ENCODE measurements at regions not wholly inside any gene's neighbourhood (a gene's known extent, or its start where the extent isn't known, plus 50 kb on each side); places are given as distances from the start of the nearest gene placed in this dataset.

GRCh38 chr13:61777271-61777670, 361.6 kb upstream of the PCDH20 start:
- Histone ChIP-seq H4K20me1 (ENCODE audit: insufficient read depth, low read length) (no peaks in the 10 kb centered on the region), H3K4me3 (ENCODE audit: insufficient read depth, low read length) (no peak overlapping the region), H3K79me2 (ENCODE audit: insufficient read depth, low read length) (no peaks in the 10 kb centered on the region), H3K27ac (ENCODE audit: low read depth, low read length) (no peak overlapping the region), H3K27me3 (ENCODE audit: insufficient read depth, low read length) (no peaks in the 10 kb centered on the region), H3K4me1 (ENCODE audit: insufficient read depth, low read length) (no peaks in the 10 kb centered on the region), H3K4me2 (ENCODE audit: insufficient read depth, low read length) (no peak overlapping the region), H3K36me3 (ENCODE audit: insufficient read depth, low read length) (no peaks in the 10 kb centered on the region), H2AFZ (ENCODE audit: low read length) (no peak overlapping the region), H3K9me3 (ENCODE audit: low read depth, low read length) (no peaks in the 10 kb centered on the region)
- DNase-seq (ENCODE audit: insufficient read length, low spot score, missing footprints) = no peak
- no peak for TF ChIP-seq CTCF (IDR thresholded peaks at IDR 0.05; ENCODE audit: extremely low read depth, low read depth, low read length)

GRCh38 chr13:61774903-61775302, 359.3 kb upstream of the PCDH20 start:
- TF ChIP-seq CTCF (IDR thresholded peaks at IDR 0.05; ENCODE audit: extremely low read depth, low read depth, low read length) = no peak
- no peaks in the 10 kb centered on the region for H3K36me3 ChIP-seq (ENCODE audit: insufficient read depth, low read length)
- no peak overlapping the region for H2AFZ ChIP-seq (ENCODE audit: low read length)
- H3K4me2 ChIP-seq (ENCODE audit: insufficient read depth, low read length) = no peak overlapping the region
- no peaks in the 10 kb centered on the region for H3K4me1 ChIP-seq (ENCODE audit: insufficient read depth, low read length)
- no peak for DNase-seq (ENCODE audit: insufficient read length, low spot score, missing footprints)
- no peaks in the 10 kb centered on the region for H4K20me1 ChIP-seq (ENCODE audit: insufficient read depth, low read length)
- no peak overlapping the region for H3K4me3 ChIP-seq (ENCODE audit: insufficient read depth, low read length)
- no peaks in the 10 kb centered on the region for H3K79me2 ChIP-seq (ENCODE audit: insufficient read depth, low read length)
- H3K9me3 ChIP-seq (ENCODE audit: low read depth, low read length) = no peaks in the 10 kb centered on the region
- no peak overlapping the region for H3K27ac ChIP-seq (ENCODE audit: low read depth, low read length)
- no peaks in the 10 kb centered on the region for H3K27me3 ChIP-seq (ENCODE audit: insufficient read depth, low read length)

- no peak overlapping the region for H2AFZ ChIP-seq (ENCODE audit: low read length)
- no peak for DNase-seq (ENCODE audit: insufficient read length, low spot score, missing footprints)
- no peaks in the 10 kb centered on the region for H3K27me3 ChIP-seq (ENCODE audit: insufficient read depth, low read length)
- H3K9me3 ChIP-seq (ENCODE audit: low read depth, low read length) = peaks cover 3% of the 10 kb centered on the region
- H4K20me1 ChIP-seq (ENCODE audit: insufficient read depth, low read length) = no peaks in the 10 kb centered on the region
- H3K4me1 ChIP-seq (ENCODE audit: insufficient read depth, low read length) = no peaks in the 10 kb centered on the region
- TF ChIP-seq CTCF (IDR thresholded peaks at IDR 0.05; ENCODE audit: extremely low read depth, low read depth, low read length) = no peak
- no peak overlapping the region for H3K4me3 ChIP-seq (ENCODE audit: insufficient read depth, low read length)
- H3K36me3 ChIP-seq (ENCODE audit: insufficient read depth, low read length) = no peaks in the 10 kb centered on the region
- H3K4me2 ChIP-seq (ENCODE audit: insufficient read depth, low read length) = no peak overlapping the region
- H3K79me2 ChIP-seq (ENCODE audit: insufficient read depth, low read length) = no peaks in the 10 kb centered on the region
- no peak overlapping the region for H3K27ac ChIP-seq (ENCODE audit: low read depth, low read length)
Measured at GRCh38 chr13:61770681-61771080, 355.0 kb upstream of the PCDH20 start.

DNA sequence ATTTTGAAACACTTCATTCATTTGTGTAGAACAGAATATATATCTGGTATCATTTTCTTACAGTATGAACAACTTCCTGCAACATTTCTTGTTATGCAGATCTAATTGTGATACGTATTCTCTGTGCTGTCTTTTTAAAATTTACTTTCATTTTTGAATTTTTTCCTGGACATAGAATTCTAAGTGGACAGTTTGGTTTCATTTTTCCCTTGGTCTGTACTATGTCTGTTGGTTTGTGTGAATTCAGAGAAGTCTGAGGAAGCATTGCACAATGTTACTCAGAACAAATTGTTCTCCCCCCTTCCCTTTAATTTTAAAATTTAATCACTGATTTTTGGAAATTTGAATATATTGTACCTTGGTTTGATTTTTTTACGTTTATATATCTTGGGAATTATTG, 352.5 kb upstream of the PCDH20 start:
- Histone ChIP-seq H3K4me2 (ENCODE audit: insufficient read depth, low read length) (no peak overlapping the region), H2AFZ (ENCODE audit: low read length) (no peak overlapping the region), H3K4me1 (ENCODE audit: insufficient read depth, low read length) (no peaks in the 10 kb centered on the region), H3K4me3 (ENCODE audit: insufficient read depth, low read length) (no peak overlapping the region), H3K79me2 (ENCODE audit: insufficient read depth, low read length) (no peaks in the 10 kb centered on the region), H4K20me1 (ENCODE audit: insufficient read depth, low read length) (no peaks in the 10 kb centered on the region), H3K27me3 (ENCODE audit: insufficient read depth, low read length) (no peaks in the 10 kb centered on the region), H3K27ac (ENCODE audit: low read depth, low read length) (no peak overlapping the region), H3K36me3 (ENCODE audit: insufficient read depth, low read length) (no peaks in the 10 kb centered on the region), H3K9me3 (ENCODE audit: low read depth, low read length) (peaks cover 3% of the 10 kb centered on the region)
- TF ChIP-seq CTCF (IDR thresholded peaks at IDR 0.05; ENCODE audit: extremely low read depth, low read depth, low read length) = no peak
- DNase-seq (ENCODE audit: insufficient read length, low spot score, missing footprints) = no peak

Measured in osteoblast (primary cell).